GM12891 (cell line): ENCODE measurements at regions not wholly inside any gene's neighbourhood (a gene's known extent, or its start where the extent isn't known, plus 50 kb on each side); places are given as distances from the start of the nearest gene placed in this dataset.

Experiments used
- POLR2A ChIP-seq: IDR thresholded peaks from 2 replicates; pipeline ENCODE4 v1.6.1; 2011; ENCODE audit warnings: low read depth, low read length, control low read depth
- TAF1 ChIP-seq: IDR thresholded peaks from 2 replicates; pipeline ENCODE4 v1.6.1; 2011; ENCODE audit warnings: low read depth, low read length, control low read depth

DNA sequence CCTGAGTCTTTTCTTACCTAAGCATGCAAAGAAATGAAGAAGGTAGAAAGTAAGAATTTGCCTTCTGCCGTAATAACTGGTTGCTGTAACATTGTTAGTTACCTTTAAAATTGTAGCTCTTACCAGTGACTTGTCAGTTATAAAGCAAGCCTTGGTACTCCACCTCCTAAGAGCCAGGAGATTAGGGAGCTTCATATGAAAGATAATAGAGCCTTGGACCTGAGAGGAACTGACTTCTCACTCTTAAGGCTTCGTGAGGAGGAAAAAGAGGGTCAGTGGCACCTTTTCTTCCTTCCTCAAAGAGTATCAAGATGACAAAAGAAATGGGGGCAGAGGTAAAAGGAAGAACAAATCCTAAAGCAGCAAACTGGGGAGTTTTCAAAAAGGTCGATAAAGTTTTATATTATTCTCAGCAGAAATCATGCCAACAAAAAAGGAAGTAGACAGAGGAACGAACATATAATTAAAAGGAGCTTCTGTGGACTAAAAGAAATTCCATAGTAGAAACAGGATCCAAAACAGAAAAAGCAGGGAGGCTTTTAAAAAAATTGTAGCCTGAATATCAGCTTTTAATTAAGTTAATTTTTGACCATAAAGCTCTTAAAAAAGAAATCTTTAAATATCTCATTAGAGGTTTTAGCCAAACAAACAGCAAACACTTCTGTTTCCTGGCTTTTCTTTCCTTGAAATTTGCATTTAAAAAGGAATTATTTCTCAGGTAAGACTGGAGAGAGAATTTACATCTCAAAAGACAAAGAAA, 847.1 kb upstream of the ALCAM start:
- TF ChIP-seq TAF1, result no peak
- TF ChIP-seq POLR2A, result no peak
